ENCODE measurements at regions not wholly inside any gene's neighbourhood (a gene's known extent, or its start where the extent isn't known, plus 50 kb on each side); places are given as distances from the start of the nearest gene placed in this dataset.

DNA sequence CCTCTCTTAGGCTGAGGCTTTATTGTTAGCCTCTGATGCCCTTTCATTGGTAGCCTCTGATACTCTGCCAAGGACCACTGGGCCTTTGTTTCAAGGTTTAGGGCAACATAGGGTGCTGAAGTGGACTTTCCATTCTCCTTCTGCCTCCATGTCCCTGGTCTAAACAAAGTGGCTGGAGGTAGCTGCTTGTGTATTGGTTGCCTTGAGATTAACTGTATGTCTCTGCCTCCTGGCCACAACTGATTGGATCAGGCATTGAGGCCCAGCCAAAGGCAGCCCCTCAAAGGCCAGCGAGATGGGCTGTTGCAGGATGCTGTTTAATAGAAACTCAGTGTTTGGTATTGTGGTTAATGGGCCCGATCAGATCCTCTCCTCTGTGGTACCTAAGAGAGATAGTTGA lies 77.9 kb upstream of the PRR23C start:
- no peak for TF ChIP-seq EZH2phosphoT487 (IDR thresholded peaks at IDR 0.05; ENCODE audit: borderline replicate concordance, low read depth, low read length)
- TF ChIP-seq, protein P1, sequence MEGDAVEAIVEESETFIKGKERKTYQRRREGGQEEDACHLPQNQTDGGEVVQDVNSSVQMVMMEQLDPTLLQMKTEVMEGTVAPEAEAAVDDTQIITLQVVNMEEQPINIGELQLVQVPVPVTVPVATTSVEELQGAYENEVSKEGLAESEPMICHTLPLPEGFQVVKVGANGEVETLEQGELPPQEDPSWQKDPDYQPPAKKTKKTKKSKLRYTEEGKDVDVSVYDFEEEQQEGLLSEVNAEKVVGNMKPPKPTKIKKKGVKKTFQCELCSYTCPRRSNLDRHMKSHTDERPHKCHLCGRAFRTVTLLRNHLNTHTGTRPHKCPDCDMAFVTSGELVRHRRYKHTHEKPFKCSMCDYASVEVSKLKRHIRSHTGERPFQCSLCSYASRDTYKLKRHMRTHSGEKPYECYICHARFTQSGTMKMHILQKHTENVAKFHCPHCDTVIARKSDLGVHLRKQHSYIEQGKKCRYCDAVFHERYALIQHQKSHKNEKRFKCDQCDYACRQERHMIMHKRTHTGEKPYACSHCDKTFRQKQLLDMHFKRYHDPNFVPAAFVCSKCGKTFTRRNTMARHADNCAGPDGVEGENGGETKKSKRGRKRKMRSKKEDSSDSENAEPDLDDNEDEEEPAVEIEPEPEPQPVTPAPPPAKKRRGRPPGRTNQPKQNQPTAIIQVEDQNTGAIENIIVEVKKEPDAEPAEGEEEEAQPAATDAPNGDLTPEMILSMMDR (conservative IDR thresholded peaks at IDR 0.05; ENCODE audit: low read length): no peak
